GM12878 (cell line): ENCODE measurements at regions not wholly inside any gene's neighbourhood (a gene's known extent, or its start where the extent isn't known, plus 50 kb on each side); places are given as distances from the start of the nearest gene placed in this dataset.

Source experiments
- ATAC-seq: fragments of 200-7000 bp; cut with Tn5 transposase; 3 replicates; pipeline ENCODE4 v1.9.1; 2020; ENCODE audit warnings: mild to moderate bottlenecking, moderate library complexity
- BruUV-seq: library from RNA; stranded (reverse); fragments of 400-500 nt; replicated peaks from 2 replicates; lab custom pipeline; 2021; lab: Mats Ljungman, UMichigan
- CTCF ChIA-PET: fragments of 300-600 bp; sonication (Branson Sonifier 250); formaldehyde crosslinking; extraction: SDS; loops from one replicate; lab custom pipeline; 2021; ENCODE audit warnings: inconsistent platforms; lab: Yijun Ruan, JAX
- POLR2A ChIA-PET: fragments of 350-600 bp; formaldehyde crosslinking; extraction: SDS; loops from one replicate; lab custom pipeline; 2021; ENCODE audit warnings: inconsistent platforms; lab: Charles Lee
- RAD21 ChIA-PET: fragments of 300-600 bp; sonication (Branson Sonifier 250); formaldehyde crosslinking; loops from one replicate; lab custom pipeline; 2023; ENCODE audit warnings: antibody characterized with exemption; ENCODE audit not compliant: unreplicated experiment; lab: Charles Lee
- SMC1A ChIA-PET: fragments of 300-600 bp; sonication (Branson Sonifier 250); formaldehyde crosslinking; loops from one replicate; lab custom pipeline; 2023; ENCODE audit not compliant: unreplicated experiment, uncharacterized antibody; lab: Charles Lee
- DNase-seq: peaks from one replicate; pipeline ENCODE4 v3.0.0-alpha.2; 2011; ENCODE audit warnings: low read depth, low spot score
- FAIRE-seq: peaks from 3 replicates; lab custom pipeline; 2011; peaks lifted over from hg19 to GRCh38; lab: Jason Lieb, UNC
- H2AFZ ChIP-seq: 2 replicates; pipeline ENCODE4 v1.6.0; 2011; ENCODE audit warnings: low read depth, low read length, control low read depth; ENCODE audit not compliant: control insufficient read depth
- H3K27ac ChIP-seq: 2 replicates; pipeline ENCODE4 v1.5.1; 2011; ENCODE audit warnings: control low read depth; ENCODE audit not compliant: control insufficient read depth, insufficient read depth
- H3K27me3 ChIP-seq, 2 experiments: replicated peaks in 1 of 2; 2 replicates each; pipeline versions ENCODE4 v1.6.0 to v1.6.1; 2011; ENCODE audit warnings: low read length in 1 of 2; ENCODE audit not compliant: control insufficient read depth in 2 of 2, insufficient read depth in 2 of 2
- H3K36me3 ChIP-seq, 2 experiments: 2 replicates each; pipeline ENCODE4 v1.5.1; 2011; ENCODE audit warnings: low read length in 1 of 2; ENCODE audit not compliant: control insufficient read depth in 2 of 2, insufficient read depth in 2 of 2
- H3K4me1 ChIP-seq: 2 replicates; pipeline ENCODE4 v1.6.1; 2011; ENCODE audit warnings: mild to moderate bottlenecking, low read length, moderate library complexity, mixed read lengths; ENCODE audit not compliant: control insufficient read depth, insufficient read depth
- H3K4me2 ChIP-seq: 2 replicates; pipeline ENCODE4 v1.6.0; 2011; ENCODE audit warnings: control low read depth; ENCODE audit not compliant: control insufficient read depth, insufficient read depth
- H3K4me3 ChIP-seq: fragments of 200-600 bp; sonication (generic); 2 replicates; pipeline ENCODE4 v1.5.1; 2016
- H3K79me2 ChIP-seq: 2 replicates; pipeline ENCODE4 v1.6.0; 2011; ENCODE audit warnings: low read length; ENCODE audit not compliant: control insufficient read depth, insufficient read depth
- H3K9ac ChIP-seq: 2 replicates; pipeline ENCODE4 v1.8.0; 2011; ENCODE audit warnings: low read length, control low read depth, mixed read lengths; ENCODE audit not compliant: control insufficient read depth, insufficient read depth
- H3K9me3 ChIP-seq: replicated peaks from 3 replicates; pipeline ENCODE4 v1.5.1; 2011; ENCODE audit warnings: mild to moderate bottlenecking, low read length; ENCODE audit not compliant: control insufficient read depth, insufficient read depth
- H4K20me1 ChIP-seq: 2 replicates; pipeline ENCODE4 v1.6.0; 2011; ENCODE audit not compliant: control insufficient read depth, insufficient read depth
- BCL11A ChIP-seq: IDR thresholded peaks from 2 replicates; pipeline ENCODE4 v1.6.1; 2011; ENCODE audit warnings: low read depth, low read length
- CBFB ChIP-seq: IDR thresholded peaks from 2 replicates; pipeline ENCODE4 v1.6.1; 2016; ENCODE audit warnings: antibody characterized with exemption, low read depth
- CREM ChIP-seq: IDR thresholded peaks from 2 replicates; pipeline ENCODE4 v1.6.1; 2014; ENCODE audit warnings: antibody characterized with exemption, low read depth
- E2F8 ChIP-seq: fragments of 450-650 bp; IDR thresholded peaks from 2 replicates; pipeline ENCODE4 v1.6.1; 2018; ENCODE audit warnings: mild to moderate bottlenecking, low read depth, moderate library complexity; ENCODE audit not compliant: partially characterized antibody
- HDAC2 ChIP-seq: fragments of 200-600 bp; sonication (generic); IDR thresholded peaks from 2 replicates; pipeline ENCODE4 v1.6.1; 2017
- HSF1 ChIP-seq: fragments of 150-350 bp; IDR thresholded peaks from 2 replicates; pipeline ENCODE4 v1.6.1; 2014; ENCODE audit warnings: mild to moderate bottlenecking, low read depth, low read length
- IRF5 ChIP-seq: fragments of 450-650 bp; IDR thresholded peaks from 2 replicates; pipeline ENCODE4 v1.6.1; 2017; ENCODE audit warnings: borderline replicate concordance
- NFIC ChIP-seq: IDR thresholded peaks from 2 replicates; pipeline ENCODE4 v1.6.1; 2012; ENCODE audit warnings: low read depth, mild to moderate bottlenecking, inconsistent platforms, low read length, moderate library complexity
- PML ChIP-seq: IDR thresholded peaks from 2 replicates; pipeline ENCODE4 v1.6.1; 2012; ENCODE audit warnings: low read length, inconsistent platforms
- POLR2AphosphoS2 ChIP-seq: IDR thresholded peaks from 2 replicates; pipeline ENCODE4 v1.6.1; 2011; ENCODE audit warnings: low read depth, mild to moderate bottlenecking, low read length, improper control_type of control experiment, moderate library complexity
- POU2F2 ChIP-seq: IDR thresholded peaks from 3 replicates; pipeline ENCODE4 v1.6.1; 2011; ENCODE audit warnings: low read depth, mild to moderate bottlenecking, low read length, borderline replicate concordance
- SIN3A ChIP-seq: IDR thresholded peaks from 2 replicates; pipeline ENCODE4 v1.6.1; 2012; ENCODE audit warnings: low read depth, low read length, improper control_type of control experiment
- TARDBP ChIP-seq: IDR thresholded peaks from 2 replicates; pipeline ENCODE4 v1.6.1; 2016; ENCODE audit warnings: borderline replicate concordance
- WGBS: methylation state at CpG from one replicate; pipeline ENCODE4 v1.1.6; 2016; ENCODE audit warnings: low lambda C conversion rate; ENCODE audit not compliant: insufficient replicate concordance, insufficient coverage; ENCODE audit errors: missing lambda C conversion rate; 5-methylcytosine and 5-hydroxymethylcytosine counted together
- in situ Hi-C: fragments of 300-500 bp; cut with MboI; formaldehyde crosslinking; loops from 9 replicates; pipeline ENCODE4 v1.14.3; 2018; ENCODE audit warnings: mixed read lengths
- intact Hi-C: fragments of 100-400 bp; cut with micrococcal nuclease; formaldehyde crosslinking; loops from one replicate; pipeline ENCODE4 v1.14.2; 2022; ENCODE audit not compliant: unreplicated experiment

DNA sequence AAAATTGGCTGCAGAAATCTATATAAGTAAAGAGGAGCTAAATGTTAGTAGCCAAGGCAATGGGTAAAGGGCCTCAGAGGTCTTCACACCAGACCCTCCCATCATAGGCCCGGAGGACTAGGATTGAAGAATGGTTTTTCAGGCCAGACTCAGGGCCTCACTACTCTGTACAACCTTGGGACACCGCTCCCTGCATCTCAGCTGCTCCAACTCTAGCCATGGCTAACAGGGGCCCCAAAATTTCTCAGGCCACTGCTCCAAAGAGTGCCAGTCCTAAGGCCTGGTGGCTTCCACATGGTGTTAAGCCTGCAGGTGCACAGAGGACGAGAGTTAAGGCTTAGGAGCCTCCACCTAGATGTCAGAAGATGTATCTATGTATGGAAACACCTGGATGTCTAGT lies 155.5 kb upstream of the MGAT4C start:
- H3K4me1 ChIP-seq = no peaks in the 10 kb centered on the region
- TF ChIP-seq CBFB (no peak), PML (no peak), IRF5 (no peak), SIN3A (no peak)
- TF ChIP-seq, all 136 proteins: peak for 0
- Histone ChIP-seq H3K79me2 (no peaks in the 10 kb centered on the region), H4K20me1 (no peaks in the 10 kb centered on the region), H3K9ac (no peak overlapping the region), H2AFZ (no peak overlapping the region), H3K27ac (no peak overlapping the region), H3K36me3 (no peaks in the 10 kb centered on the region), H3K4me2 (no peak overlapping the region), H3K4me3 (no peak overlapping the region), H3K27me3 (no peaks in the 10 kb centered on the region), H3K9me3 (no peaks in the 10 kb centered on the region; the same call in 2 of the 3 replicates)
- DNase-seq (no peak), ATAC-seq (no peak), FAIRE-seq (no peak)
- no TSS peak for BruUV-seq
- ChIA-PET CTCF (no interaction called here), SMC1A (interaction anchor here (0.9 kb wide), 1 partner anchor 16 kb away, joined by 3 read pairs; no protein-coding TSS in a partner anchor), RAD21 (no interaction called here), POLR2A (no interaction called here)
- in situ Hi-C loops = no loop called here
- 5% methylated on average over 3 of the region's 3 CpGs for WGBS
- intact Hi-C loops = no loop called here

- H3K4me3 ChIP-seq = no peak overlapping the region
- ChIA-PET POLR2A (no interaction called here), RAD21 (no interaction called here), CTCF (no interaction called here), SMC1A (no interaction called here)
- 14% methylated on average over 5 of the region's 5 CpGs for WGBS
- no peaks in the 10 kb centered on the region for H3K79me2 ChIP-seq
- no peak overlapping the region for H2AFZ ChIP-seq
- H3K4me1 ChIP-seq = no peaks in the 10 kb centered on the region
- FAIRE-seq = no peak
- H3K27ac ChIP-seq = no peak overlapping the region
- H3K36me3 ChIP-seq = no peaks in the 10 kb centered on the region
- no peak for ATAC-seq
- TF ChIP-seq CREM (no peak), TARDBP (no peak), BCL11A (no peak), POU2F2 (no peak), NFIC (no peak), POLR2AphosphoS2 (no peak), HSF1 (no peak), E2F8 (no peak), PML (no peak), HDAC2 (no peak)
- H3K27me3 ChIP-seq = no peaks in the 10 kb centered on the region
- in situ Hi-C loops (no loop called here), intact Hi-C loops (no loop called here)
- BruUV-seq = no TSS peak
- H3K9me3 ChIP-seq = no peaks in the 10 kb centered on the region; the same call in 2 of the 3 replicates
- DNase-seq = no peak
- no peaks in the 10 kb centered on the region for H4K20me1 ChIP-seq
- no peak overlapping the region for H3K4me2 ChIP-seq
- no peak overlapping the region for H3K9ac ChIP-seq
Observed at GRCh38 chr12:86407620-86408208, 151.5 kb upstream of the MGAT4C start.
